Prostate gland (tissue), 2 donors: ENCODE measurements at regions not wholly inside any gene's neighbourhood (a gene's known extent, or its start where the extent isn't known, plus 50 kb on each side); places are given as distances from the start of the nearest gene placed in this dataset.

Source experiments
- CTCF ChIP-seq, 4 experiments: fragments of 200-600 bp in 2 of 4; fragments of 450-650 bp in 2 of 4; sonication (generic) in 2 of 4; IDR thresholded peaks; 1 replicate in 3 of 4; 2 replicates in 1 of 4; pipeline ENCODE4 v1.5.1; 2016 to 2019; ENCODE audit warnings: antibody characterized with exemption in 4 of 4, mild to moderate bottlenecking in 2 of 4, moderate library complexity in 2 of 4
- POLR2A ChIP-seq: fragments of 450-650 bp; IDR thresholded peaks from one replicate; pipeline ENCODE4 v1.6.1; 2016; ENCODE audit warnings: antibody characterized with exemption, mild to moderate bottlenecking
- POLR2AphosphoS5 ChIP-seq: sonication (generic); formaldehyde crosslinking; IDR thresholded peaks from one replicate; pipeline ENCODE4 v1.6.1; 2017; ENCODE audit warnings: antibody characterized with exemption

GRCh38 chr5:100004969-100005368 is 530.2 kb upstream of the FAM174A start:
- no peak for TF ChIP-seq POLR2A
- TF ChIP-seq CTCF (IDR thresholded peaks at IDR 0.05): no peak
- no peak for TF ChIP-seq POLR2AphosphoS5
